IMR-90 (cell line): ENCODE measurements at regions not wholly inside any gene's neighbourhood (a gene's known extent, or its start where the extent isn't known, plus 50 kb on each side); places are given as distances from the start of the nearest gene placed in this dataset.

Experiments
- ATAC-seq: fragments of 200-7000 bp; cut with Tn5 transposase; 2 replicates; pipeline ENCODE4 v1.9.1; 2020; ENCODE audit warnings: low read depth, mild to moderate bottlenecking, moderate library complexity
- BruUV-seq: library from RNA; stranded (reverse); fragments of 400-500 nt; replicated peaks from 2 replicates; lab custom pipeline; 2021; lab: Mats Ljungman, UMichigan
- CTCF ChIA-PET: fragments of 300-600 bp; formaldehyde crosslinking; extraction: SDS; loops from one replicate; lab custom pipeline; 2021; ENCODE audit warnings: antibody characterized with exemption; lab: Yijun Ruan, JAX
- POLR2A ChIA-PET: fragments of 300-600 bp; sonication (Branson Sonifier 250); formaldehyde crosslinking; loops from one replicate; lab custom pipeline; 2022; ENCODE audit warnings: antibody characterized with exemption; ENCODE audit not compliant: unreplicated experiment; lab: Charles Lee
- DNase-seq: peaks from one replicate; pipeline ENCODE4 v3.0.0; 2013
- H2AFZ ChIP-seq: replicated peaks from 2 replicates; pipeline ENCODE3; 2013; ENCODE audit warnings: low read length, mild to moderate bottlenecking; ENCODE audit not compliant: poor library complexity
- H2AK5ac ChIP-seq: 2 replicates; pipeline ENCODE4 v1.6.1; 2013; ENCODE audit warnings: low read depth, low read length, inconsistent platforms
- H2AK9ac ChIP-seq: replicated peaks from 2 replicates; pipeline ENCODE3; 2013; ENCODE audit warnings: mild to moderate bottlenecking, low read depth, low read length, moderate library complexity; ENCODE audit not compliant: poor library complexity
- H2BK120ac ChIP-seq: 2 replicates; pipeline ENCODE4 v1.6.1; 2013; ENCODE audit warnings: low read depth, low read length, inconsistent platforms
- H2BK15ac ChIP-seq: 3 replicates; pipeline ENCODE4 v1.6.1; 2013; ENCODE audit warnings: low read depth, low read length, inconsistent platforms
- H2BK20ac ChIP-seq: 2 replicates; pipeline ENCODE4 v1.6.1; 2013; ENCODE audit warnings: low read depth, mild to moderate bottlenecking, inconsistent platforms, low read length, moderate library complexity
- H2BK5ac ChIP-seq: 2 replicates; pipeline ENCODE4 v1.6.1; 2013; ENCODE audit warnings: mild to moderate bottlenecking, low read depth, low read length, inconsistent platforms; ENCODE audit not compliant: poor library complexity, severe bottlenecking
- H3K14ac ChIP-seq: replicated peaks from 2 replicates; pipeline ENCODE4 v1.6.1; 2013; ENCODE audit warnings: low read depth, low read length, inconsistent platforms
- H3K18ac ChIP-seq: 2 replicates; pipeline ENCODE4 v1.6.1; 2013; ENCODE audit warnings: low read depth, low read length, control low read depth
- H3K23ac ChIP-seq: 2 replicates; pipeline ENCODE4 v1.6.1; 2013; ENCODE audit warnings: low read depth, low read length, inconsistent platforms
- H3K27ac ChIP-seq: 2 replicates; pipeline ENCODE4 v1.5.1; 2013; ENCODE audit warnings: mild to moderate bottlenecking, control low read depth, low read length; ENCODE audit not compliant: insufficient read depth
- H3K27me3 ChIP-seq: 2 replicates; pipeline ENCODE4 v1.6.1; 2013; ENCODE audit warnings: low read length; ENCODE audit not compliant: control insufficient read depth, insufficient read depth
- H3K36me3 ChIP-seq: 2 replicates; pipeline ENCODE4 v1.6.1; 2013; ENCODE audit warnings: low read length, mixed read lengths; ENCODE audit not compliant: control insufficient read depth, insufficient read depth
- H3K4ac ChIP-seq: 2 replicates; pipeline ENCODE4 v1.6.1; 2013; ENCODE audit warnings: low read depth, low read length, inconsistent platforms
- H3K4me1 ChIP-seq: 2 replicates; pipeline ENCODE4 v1.6.1; 2013; ENCODE audit warnings: low read length, mixed read lengths; ENCODE audit not compliant: control insufficient read depth, insufficient read depth
- H3K4me2 ChIP-seq: 2 replicates; pipeline ENCODE4 v1.6.1; 2013; ENCODE audit warnings: low read depth, mild to moderate bottlenecking, control low read depth, low read length, moderate library complexity
- H3K4me3 ChIP-seq: 2 replicates; pipeline ENCODE4 v1.5.1; 2013; ENCODE audit warnings: low read depth, mild to moderate bottlenecking, control low read depth, low read length, moderate library complexity; ENCODE audit not compliant: insufficient read depth
- H3K56ac ChIP-seq: 2 replicates; pipeline ENCODE4 v1.6.1; 2013; ENCODE audit warnings: low read length, inconsistent platforms; ENCODE audit not compliant: insufficient read depth; ENCODE audit errors: extremely low read depth
- H3K79me1 ChIP-seq, 2 experiments: 2 replicates each; pipeline ENCODE4 v1.6.1; 2013; ENCODE audit warnings: low read length in 2 of 2, inconsistent platforms in 1 of 2, low read depth in 1 of 2
- H3K9ac ChIP-seq: 2 replicates; pipeline ENCODE4 v1.6.1; 2013; ENCODE audit warnings: low read depth, low read length, control low read depth
- H3K9me1 ChIP-seq: 2 replicates; pipeline ENCODE4 v1.6.1; 2013; ENCODE audit warnings: low read length, inconsistent platforms; ENCODE audit not compliant: insufficient read depth
- H3K9me3 ChIP-seq: 2 replicates; pipeline ENCODE4 v1.6.1; 2013; ENCODE audit warnings: low read length; ENCODE audit not compliant: control insufficient read depth, insufficient read depth
- H4K20me1 ChIP-seq: 2 replicates; pipeline ENCODE4 v1.6.1; 2013; ENCODE audit warnings: low read length, inconsistent platforms; ENCODE audit not compliant: insufficient read depth
- H4K5ac ChIP-seq: 2 replicates; pipeline ENCODE4 v1.6.1; 2013; ENCODE audit warnings: mild to moderate bottlenecking, low read depth, low read length, control low read depth
- H4K8ac ChIP-seq, 2 experiments: 2 replicates each; pipeline ENCODE4 v1.6.1; 2013; ENCODE audit warnings: low read depth in 2 of 2, low read length in 2 of 2, control low read depth in 1 of 2, inconsistent platforms in 1 of 2
- H4K91ac ChIP-seq: 2 replicates; pipeline ENCODE4 v1.6.1; 2013; ENCODE audit warnings: low read depth, low read length, inconsistent platforms; ENCODE audit not compliant: insufficient read depth
- BHLHE40 ChIP-seq: fragments of 150-350 bp; IDR thresholded peaks from 2 replicates; pipeline ENCODE4 v1.6.1; 2016; ENCODE audit warnings: mild to moderate bottlenecking, low read depth, low read length
- ELK1 ChIP-seq: fragments of 150-350 bp; IDR thresholded peaks from 2 replicates; pipeline ENCODE4 v1.6.1; 2016; ENCODE audit warnings: low read depth, mild to moderate bottlenecking, low read length, moderate library complexity, borderline replicate concordance
- FOS ChIP-seq: fragments of 150-350 bp; IDR thresholded peaks from 2 replicates; pipeline ENCODE4 v1.6.1; 2016; ENCODE audit warnings: low read depth, low read length
- MAFK ChIP-seq: IDR thresholded peaks from 2 replicates; pipeline ENCODE4 v1.6.1; 2012; ENCODE audit warnings: low read depth, low read length, improper control_type of control experiment
- MXI1 ChIP-seq: IDR thresholded peaks from 2 replicates; pipeline ENCODE4 v1.6.1; 2012; ENCODE audit warnings: low read depth, mild to moderate bottlenecking, low read length, moderate library complexity, borderline replicate concordance
- NFE2L2 ChIP-seq: fragments of 150-350 bp; IDR thresholded peaks from 2 replicates; pipeline ENCODE4 v1.6.1; 2016; ENCODE audit warnings: low read depth, mild to moderate bottlenecking, low read length
- RAD21 ChIP-seq: IDR thresholded peaks from 2 replicates; pipeline ENCODE4 v1.6.1; 2012; ENCODE audit warnings: low read length, improper control_type of control experiment
- RCOR1 ChIP-seq: IDR thresholded peaks from 2 replicates; pipeline ENCODE4 v1.6.1; 2012; ENCODE audit warnings: mild to moderate bottlenecking, low read length, improper control_type of control experiment; ENCODE audit not compliant: insufficient replicate concordance
- RFX5 ChIP-seq: IDR thresholded peaks from 2 replicates; pipeline ENCODE4 v1.8.0; 2012; ENCODE audit warnings: low read depth, mild to moderate bottlenecking, low read length, moderate library complexity
- USF2 ChIP-seq: fragments of 150-350 bp; IDR thresholded peaks from 2 replicates; pipeline ENCODE4 v1.6.1; 2017; ENCODE audit warnings: mild to moderate bottlenecking, antibody characterized with exemption, low read length, low read depth
- WGBS, 2 experiments: methylation state at CpG; one replicate each; pipeline versions ENCODE4 v1.1.5 to v1.1.7; 2013; ENCODE audit warnings: missing lambda C conversion rate in 2 of 2; ENCODE audit not compliant: insufficient read length in 1 of 2; ENCODE audit errors: extremely low coverage in 2 of 2; 5-methylcytosine and 5-hydroxymethylcytosine counted together
- dilution Hi-C: fragments of 300-500 bp; cut with HindIII; formaldehyde crosslinking; loops from one replicate; pipeline ENCODE4 v1.14.3; 2018; ENCODE audit warnings: low sequenced_read_pairs; ENCODE audit not compliant: unreplicated experiment
- in situ Hi-C: fragments of 300-500 bp; cut with MboI; formaldehyde crosslinking; loops from 3 replicates; pipeline ENCODE4 v1.14.3; 2019; ENCODE audit warnings: low sequenced_read_pairs, inconsistent platforms, mixed read lengths
- intact Hi-C: fragments of 100-400 bp; cut with micrococcal nuclease; formaldehyde crosslinking; loops from 2 replicates; pipeline ENCODE4 v1.10.0; 2022

GRCh38 chr10:29876008-29876555 lies 183.3 kb downstream of the JCAD start:
- H2AK9ac ChIP-seq = no peak overlapping the region
- H2BK20ac ChIP-seq = no peak overlapping the region
- 69% methylated on average over 3 of the region's 10 CpGs; no CpG with 5 or more reads in 1 of the 2 experiments for WGBS, 2 experiments
- in situ Hi-C loops = no loop called here
- H4K91ac ChIP-seq = no peak overlapping the region
- no peak for DNase-seq
- no peak overlapping the region for H4K5ac ChIP-seq
- H3K14ac ChIP-seq = no peak overlapping the region
- no peak overlapping the region for H3K4ac ChIP-seq
- no peak overlapping the region for H3K9ac ChIP-seq
- H3K18ac ChIP-seq = no peak overlapping the region
- dilution Hi-C loops = no loop called here
- ChIA-PET CTCF (no interaction called here), POLR2A (no interaction called here)
- intact Hi-C loops = no loop called here
- H3K4me2 ChIP-seq = no peak overlapping the region
- no peak overlapping the region for H3K56ac ChIP-seq
- TF ChIP-seq USF2 (no peak), MAFK (no peak), BHLHE40 (no peak), ELK1 (no peak), MXI1 (no peak), RCOR1 (no peak), NFE2L2 (no peak), RAD21 (no peak), RFX5 (no peak), FOS (no peak)
- H2BK15ac ChIP-seq = no peak overlapping the region; the same call in 2 of the 3 replicates
- ATAC-seq = no peak
- no peak overlapping the region for H2AFZ ChIP-seq
- no peak overlapping the region for H4K8ac ChIP-seq
- no peak overlapping the region; the same call in 1 of the 2 replicates for H3K23ac ChIP-seq
- H3K4me3 ChIP-seq = no peak overlapping the region
- H3K27ac ChIP-seq = no peak overlapping the region
- H2AK5ac ChIP-seq = no peak overlapping the region
- H2BK5ac ChIP-seq = no peak overlapping the region
- peaks cover 21% of the 10 kb centered on the region for H3K27me3 ChIP-seq
- H2BK120ac ChIP-seq = no peak overlapping the region
- H3K9me1 ChIP-seq = no peaks in the 10 kb centered on the region
- H3K36me3 ChIP-seq = no peaks in the 10 kb centered on the region
- no TSS peak for BruUV-seq
- H4K20me1 ChIP-seq = no peaks in the 10 kb centered on the region
- H3K9me3 ChIP-seq = no peaks in the 10 kb centered on the region
- H3K79me1 ChIP-seq = no peaks in the 10 kb centered on the region
- no peaks in the 10 kb centered on the region for H3K4me1 ChIP-seq
